H1 (cell line): ENCODE measurements at regions not wholly inside any gene's neighbourhood (a gene's known extent, or its start where the extent isn't known, plus 50 kb on each side); places are given as distances from the start of the nearest gene placed in this dataset.

ENCODE experiments used
- CTCF ChIA-PET: fragments of 300-600 bp; sonication (Branson Sonifier 250); formaldehyde crosslinking; loops from one replicate; lab custom pipeline; 2021; ENCODE audit not compliant: partially characterized antibody; lab: Charles Lee
- POLR2A ChIA-PET: fragments of 300-600 bp; sonication (Branson Sonifier 250); formaldehyde crosslinking; loops from one replicate; lab custom pipeline; 2021; ENCODE audit warnings: inconsistent platforms; ENCODE audit not compliant: partially characterized antibody; lab: Charles Lee
- DNase-seq, 2 experiments: peaks; one replicate each; pipeline versions ENCODE4 v3.0.0 to v3.0.0-alpha.2; 2010 to 2022; ENCODE audit warnings: low spot score in 2 of 2, low read depth in 1 of 2, mixed read lengths in 1 of 2
- FAIRE-seq: peaks from 2 replicates; lab custom pipeline; 2011; peaks lifted over from hg19 to GRCh38; lab: Jason Lieb, UNC
- H2AFZ ChIP-seq: 2 replicates; pipeline ENCODE4 v1.8.1; 2012; ENCODE audit warnings: low read length, inconsistent platforms
- H2AK5ac ChIP-seq: 2 replicates; pipeline ENCODE4 v1.6.1; 2013; ENCODE audit warnings: low read depth, low read length
- H2BK120ac ChIP-seq: replicated peaks from 2 replicates; pipeline ENCODE3; 2013; ENCODE audit warnings: low read depth, low read length, inconsistent platforms
- H2BK12ac ChIP-seq: 2 replicates; pipeline ENCODE4 v1.6.1; 2013; ENCODE audit warnings: low read depth, low read length
- H2BK15ac ChIP-seq: 2 replicates; pipeline ENCODE4 v1.6.1; 2013; ENCODE audit warnings: low read length
- H2BK20ac ChIP-seq: 2 replicates; pipeline ENCODE4 v1.6.1; 2013; ENCODE audit warnings: low read length
- H2BK5ac ChIP-seq: 2 replicates; pipeline ENCODE4 v1.6.1; 2013; ENCODE audit warnings: low read depth, low read length
- H3K14ac ChIP-seq: 2 replicates; pipeline ENCODE4 v1.6.1; 2013; ENCODE audit warnings: inconsistent platforms; ENCODE audit not compliant: insufficient read length
- H3K18ac ChIP-seq: 2 replicates; pipeline ENCODE4 v1.6.1; 2013; ENCODE audit warnings: low read length; ENCODE audit errors: extremely low read depth
- H3K23ac ChIP-seq: 2 replicates; pipeline ENCODE4 v1.6.1; 2013; ENCODE audit warnings: inconsistent platforms; ENCODE audit not compliant: insufficient read length
- H3K23me2 ChIP-seq: 2 replicates; pipeline ENCODE4 v1.6.1; 2013; ENCODE audit warnings: low read depth, low read length
- H3K27ac ChIP-seq: 2 replicates; pipeline ENCODE4 v1.6.1; 2011; ENCODE audit warnings: low read depth, low read length, inconsistent platforms
- H3K27me3 ChIP-seq, 4 experiments: replicated peaks in 1 of 4; 1 replicate in 1 of 4; 2 replicates in 3 of 4; pipeline versions ENCODE4 v1.6.1 to v1.8.1; 2011 to 2013; ENCODE audit warnings: low read length in 3 of 4, mild to moderate bottlenecking in 3 of 4, inconsistent platforms in 2 of 4, mixed read lengths in 2 of 4, moderate library complexity in 1 of 4; ENCODE audit not compliant: control insufficient read depth in 3 of 4, insufficient read depth in 3 of 4; ENCODE audit errors: extremely low read depth in 1 of 4
- H3K36me3 ChIP-seq, 4 experiments: 2 replicates each; pipeline versions ENCODE4 v1.6.1 to v1.8.1; 2011 to 2013; ENCODE audit warnings: mild to moderate bottlenecking in 4 of 4, low read length in 3 of 4, moderate library complexity in 2 of 4, control low read depth in 1 of 4, inconsistent platforms in 1 of 4; ENCODE audit not compliant: insufficient read depth in 4 of 4, control insufficient read depth in 2 of 4
- H3K4ac ChIP-seq: replicated peaks from 2 replicates; pipeline ENCODE3; 2013; ENCODE audit warnings: low read length, low read depth, mixed read lengths, inconsistent platforms; ENCODE audit not compliant: insufficient read length
- H3K4me1 ChIP-seq, 4 experiments: replicated peaks in 1 of 4; 1 replicate in 1 of 4; 2 replicates in 3 of 4; pipeline versions ENCODE4 v1.6.1 to v1.8.1; 2011 to 2013; ENCODE audit warnings: low read length in 3 of 4, inconsistent platforms in 2 of 4, mixed read lengths in 1 of 4; ENCODE audit not compliant: insufficient read depth in 4 of 4, control insufficient read depth in 3 of 4
- H3K4me2 ChIP-seq, 2 experiments: 2 replicates each; pipeline versions ENCODE4 v1.6.1 to v1.8.1; 2011 to 2013; ENCODE audit warnings: low read depth in 2 of 2, low read length in 2 of 2, control low read depth in 1 of 2, inconsistent platforms in 1 of 2, mild to moderate bottlenecking in 1 of 2; ENCODE audit not compliant: insufficient read depth in 1 of 2
- H3K4me3 ChIP-seq, 4 experiments: fragments of 200-600, 300-600 bp in 1 of 4; sonication (generic), shearing (Covaris generic), sonication (Bioruptor Twin) in 1 of 4; 2 replicates each; pipeline versions ENCODE4 v1.5.1 to v1.8.1; 2011 to 2016; ENCODE audit warnings: low read length in 4 of 4, low read depth in 3 of 4, control low read depth in 2 of 4, inconsistent platforms in 2 of 4, mild to moderate bottlenecking in 2 of 4, mixed read lengths in 1 of 4, moderate library complexity in 1 of 4; ENCODE audit not compliant: insufficient read depth in 2 of 4; ENCODE audit errors: extremely low read depth in 1 of 4
- H3K56ac ChIP-seq: replicated peaks from 2 replicates; pipeline ENCODE3; 2013; ENCODE audit warnings: low read depth, mild to moderate bottlenecking, mixed read lengths, low read length, inconsistent platforms; ENCODE audit not compliant: insufficient read length
- H3K79me1 ChIP-seq: 2 replicates; pipeline ENCODE4 v1.6.1; 2013; ENCODE audit warnings: low read depth, low read length, control low read depth
- H3K79me2 ChIP-seq, 2 experiments: 2 replicates each; pipeline versions ENCODE4 v1.6.1 to v1.8.1; 2012 to 2013; ENCODE audit warnings: low read length in 2 of 2, mild to moderate bottlenecking in 2 of 2, inconsistent platforms in 1 of 2; ENCODE audit not compliant: insufficient read depth in 2 of 2, control insufficient read depth in 1 of 2
- H3K9ac ChIP-seq, 4 experiments: replicated peaks in 1 of 4; 1 replicate in 1 of 4; 2 replicates in 3 of 4; pipeline versions ENCODE4 v1.6.1 to v1.8.1; 2011 to 2013; ENCODE audit warnings: low read depth in 3 of 4, low read length in 3 of 4, control low read depth in 2 of 4, mild to moderate bottlenecking in 2 of 4, moderate library complexity in 2 of 4, inconsistent platforms in 1 of 4; ENCODE audit errors: extremely low read depth in 1 of 4
- H3K9me3 ChIP-seq, 2 experiments: 2 replicates each; pipeline versions ENCODE4 v1.6.1 to v1.8.1; 2012 to 2013; ENCODE audit warnings: mild to moderate bottlenecking in 2 of 2, moderate library complexity in 2 of 2, control low read depth in 1 of 2, inconsistent platforms in 1 of 2, low read depth in 1 of 2, low read length in 1 of 2, mixed read lengths in 1 of 2; ENCODE audit not compliant: insufficient read depth in 2 of 2
- H4K20me1 ChIP-seq, 2 experiments: replicated peaks in 1 of 2; 2 replicates each; pipeline versions ENCODE3 to v1.8.1; 2011 to 2013; ENCODE audit warnings: inconsistent platforms in 2 of 2, low read length in 2 of 2, mild to moderate bottlenecking in 1 of 2; ENCODE audit not compliant: insufficient read depth in 2 of 2, control insufficient read depth in 1 of 2
- H4K5ac ChIP-seq: 2 replicates; pipeline ENCODE4 v1.6.1; 2013; ENCODE audit warnings: low read length, low read depth, mixed read lengths, inconsistent platforms; ENCODE audit not compliant: insufficient read length
- H4K8ac ChIP-seq: 2 replicates; pipeline ENCODE4 v1.8.0; 2013; ENCODE audit warnings: mild to moderate bottlenecking, moderate library complexity, low read length, inconsistent platforms; ENCODE audit not compliant: insufficient read depth; ENCODE audit errors: extremely low read depth
- H4K91ac ChIP-seq: replicated peaks from 2 replicates; pipeline ENCODE3; 2013; ENCODE audit warnings: low read length, mixed read lengths, inconsistent platforms; ENCODE audit not compliant: insufficient read length
- ASH2L ChIP-seq: fragments of 200-600, 300-600 bp; sonication (generic); IDR thresholded peaks from one replicate; pipeline ENCODE4 v1.7.1; 2017; ENCODE audit warnings: low read length
- EGR1 ChIP-seq: IDR thresholded peaks from 2 replicates; pipeline ENCODE4 v1.6.1; 2011; ENCODE audit warnings: low read depth, low read length, borderline replicate concordance
- NANOG ChIP-seq: IDR thresholded peaks from 2 replicates; pipeline ENCODE4 v1.6.1; 2011; ENCODE audit warnings: low read length, low read depth, mild to moderate bottlenecking, inconsistent platforms; ENCODE audit not compliant: insufficient read depth, poor library complexity, severe bottlenecking
- SIRT6 ChIP-seq: IDR thresholded peaks from one replicate; pipeline ENCODE4 v1.7.1; 2012; ENCODE audit warnings: low read length, inconsistent platforms
- SRF ChIP-seq: IDR thresholded peaks from 2 replicates; pipeline ENCODE4 v1.6.1; 2011; ENCODE audit warnings: mild to moderate bottlenecking, low read depth, low read length, moderate library complexity
- TAF7 ChIP-seq: optimal IDR thresholded peaks from 2 replicates; pipeline ENCODE3; 2011; ENCODE audit warnings: low read depth, mild to moderate bottlenecking, inconsistent platforms, low read length, moderate library complexity, borderline replicate concordance
- WGBS, 2 experiments: shearing (Covaris generic) in 1 of 2; methylation state at CpG; one replicate each; pipeline versions ENCODE4 v1.1.6 to v1.1.7; 2013 to 2015; ENCODE audit warnings: low lambda C conversion rate in 2 of 2, mixed read lengths in 2 of 2, inconsistent platforms in 1 of 2, low coverage in 1 of 2, missing lambda C conversion rate in 1 of 2; ENCODE audit not compliant: insufficient replicate concordance in 2 of 2, insufficient coverage in 1 of 2, insufficient read length in 1 of 2; ENCODE audit errors: extremely low coverage in 1 of 2, missing lambda C conversion rate in 1 of 2; 5-methylcytosine and 5-hydroxymethylcytosine counted together

DNA sequence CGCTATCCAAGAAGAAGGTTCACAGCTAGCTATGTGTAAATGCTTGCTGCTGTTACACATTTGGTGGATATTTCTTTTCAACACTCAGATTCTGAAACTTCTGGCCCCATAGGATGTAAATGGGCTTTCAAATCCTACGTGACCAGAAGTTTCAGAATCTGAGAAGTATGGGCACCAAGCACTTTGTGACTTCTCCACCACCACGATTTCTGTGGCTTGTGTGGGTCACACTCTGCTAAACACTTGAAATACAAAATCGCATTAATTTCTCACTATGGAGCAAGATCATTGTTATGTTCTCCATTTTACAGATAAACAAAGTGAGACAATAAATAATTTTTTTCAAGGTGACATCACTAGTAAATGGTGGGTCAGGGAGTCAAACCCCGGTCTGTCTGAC, 259.4 kb upstream of the JADE1 start:
- DNase-seq (no peak), FAIRE-seq (no peak)
- H3K9me3 ChIP-seq = no peaks in the 10 kb centered on the region; a peak in 1 of 4 replicates
- H3K36me3 ChIP-seq = no peaks in the 10 kb centered on the region
- H3K9ac ChIP-seq = no peak overlapping the region
- CTCF ChIA-PET = no interaction called here
- H3K27me3 ChIP-seq = no peaks in the 10 kb centered on the region
- no peak overlapping the region for H4K91ac ChIP-seq
- 85% methylated on average over 5 of the region's 5 CpGs; no CpG with 5 or more reads in 1 of the 2 experiments for WGBS, 2 experiments
- no peak overlapping the region for H3K4me3 ChIP-seq
- no peak overlapping the region for H4K5ac ChIP-seq
- no peak overlapping the region for H3K4ac ChIP-seq
- H2AK5ac ChIP-seq = no peak overlapping the region
- no peak overlapping the region for H3K27ac ChIP-seq
- H2AFZ ChIP-seq = no peak overlapping the region
- no peak overlapping the region for H2BK120ac ChIP-seq
- no peak overlapping the region for H4K8ac ChIP-seq
- H2BK12ac ChIP-seq = no peak overlapping the region
- POLR2A ChIA-PET = no interaction called here
- no peak overlapping the region for H3K14ac ChIP-seq
- no peak overlapping the region for H2BK5ac ChIP-seq
- H3K4me2 ChIP-seq = no peak overlapping the region
- peaks cover 0 to 2% (median 0%) of the 10 kb centered on the region in 4 experiments; a peak in 1 of 7 replicates for H3K4me1 ChIP-seq
- H3K79me1 ChIP-seq = no peaks in the 10 kb centered on the region
- no peaks in the 10 kb centered on the region for H4K20me1 ChIP-seq
- no peaks in the 10 kb centered on the region; the same call in 1 of the 2 replicates for H3K23me2 ChIP-seq
- no peak overlapping the region for H2BK20ac ChIP-seq
- H3K56ac ChIP-seq = no peak overlapping the region
- H2BK15ac ChIP-seq = no peak overlapping the region
- no peaks in the 10 kb centered on the region for H3K79me2 ChIP-seq
- no peak overlapping the region for H3K23ac ChIP-seq
- H3K18ac ChIP-seq = no peak overlapping the region
- no peak for TF ChIP-seq ASH2L
- no peak for TF ChIP-seq SIRT6
- no peak for TF ChIP-seq TAF7
- no peak for TF ChIP-seq NANOG
- no peak for TF ChIP-seq SRF
- TF ChIP-seq EGR1 = no peak
